ENCODE measurements at regions not wholly inside any gene's neighbourhood (a gene's known extent, or its start where the extent isn't known, plus 50 kb on each side); places are given as distances from the start of the nearest gene placed in this dataset.

GRCh38 chr22:41030891-41031290, 61.5 kb upstream of the EP300 start:
- no peak overlapping the region for H3K9ac ChIP-seq (ENCODE audit: extremely low read depth, insufficient read length, low read length)
- H2AK5ac ChIP-seq (ENCODE audit: insufficient read length, low read length): no peak overlapping the region
- no peak overlapping the region for H2BK20ac ChIP-seq (ENCODE audit: low read depth, low read length, poor library complexity, severe bottlenecking)
- no peak overlapping the region for H3K23ac ChIP-seq (ENCODE audit: insufficient read length, low read depth, low read length)
- no CpG with 5 or more reads among the region's 4 CpGs for WGBS (ENCODE audit: extremely low coverage, insufficient read length, low lambda C conversion rate)
- no peak overlapping the region for H4K5ac ChIP-seq (ENCODE audit: insufficient read length, low read depth, low read length)
- H3K27ac Mint-ChIP-seq: no peak overlapping the region
- H3K27ac ChIP-seq (ENCODE audit: insufficient read length, low read depth, low read length): no peak overlapping the region
- H4K8ac ChIP-seq (replicated peaks; ENCODE audit: insufficient read length, low read depth, low read length): no peak overlapping the region
- H3K18ac ChIP-seq (ENCODE audit: insufficient read length, low read depth, low read length): no peak overlapping the region
- no peak overlapping the region for H4K91ac ChIP-seq (ENCODE audit: insufficient read length, low read depth, low read length)
- no peaks in the 10 kb centered on the region for H3K9me3 Mint-ChIP-seq
- H3K27me3 Mint-ChIP-seq (ENCODE audit: low read depth): no peaks in the 10 kb centered on the region; the same call in 1 of the 2 replicates
- no peak overlapping the region for H2BK5ac ChIP-seq (ENCODE audit: insufficient read length, low read length)
- H3K4me1 Mint-ChIP-seq: peaks cover 20 to 24% of the 10 kb centered on the region in 2 experiments
- no peak overlapping the region for H2BK12ac ChIP-seq (ENCODE audit: insufficient read length, low read depth, low read length)
- H3K9me3 ChIP-seq (ENCODE audit: control insufficient read depth, low read depth, low read length): no peaks in the 10 kb centered on the region
- no peaks in the 10 kb centered on the region for H3K23me2 ChIP-seq (ENCODE audit: insufficient read length, low read depth, low read length, poor library complexity, severe bottlenecking)
- H3K4me1 ChIP-seq (ENCODE audit: insufficient read depth, low read length): no peaks in the 10 kb centered on the region; the same call in 1 of the 2 replicates
- DNase-seq: no peak
- no peaks in the 10 kb centered on the region for H3K79me2 ChIP-seq (ENCODE audit: insufficient read depth, low read length)
- no peak overlapping the region for H3K56ac ChIP-seq (ENCODE audit: insufficient read length, low read depth, low read length)
- no peak overlapping the region for H3T11ph ChIP-seq (ENCODE audit: low read length)
- H3K4me2 ChIP-seq (ENCODE audit: insufficient read depth, insufficient read length, low read length): no peak overlapping the region
- no peak overlapping the region for H2BK120ac ChIP-seq (ENCODE audit: low read depth, low read length, poor library complexity, severe bottlenecking)
- H3K4me3 Mint-ChIP-seq: no peak overlapping the region
- no peak overlapping the region for H3K14ac ChIP-seq (ENCODE audit: insufficient read depth, low read length)
- H3K36me3 Mint-ChIP-seq (ENCODE audit: insufficient read depth in 1 of 3, low read depth in 3 of 3): no peaks in the 10 kb centered on the region
- no peaks in the 10 kb centered on the region for H3K27me3 ChIP-seq (ENCODE audit: insufficient read depth, low read length)
- H3K79me1 ChIP-seq (ENCODE audit: insufficient read depth, low read depth, low read length, poor library complexity, severe bottlenecking): no peaks in the 10 kb centered on the region
- no peaks in the 10 kb centered on the region for H4K20me1 ChIP-seq (ENCODE audit: control insufficient read depth, insufficient read depth, insufficient read length)
- TF ChIP-seq, protein P1, sequence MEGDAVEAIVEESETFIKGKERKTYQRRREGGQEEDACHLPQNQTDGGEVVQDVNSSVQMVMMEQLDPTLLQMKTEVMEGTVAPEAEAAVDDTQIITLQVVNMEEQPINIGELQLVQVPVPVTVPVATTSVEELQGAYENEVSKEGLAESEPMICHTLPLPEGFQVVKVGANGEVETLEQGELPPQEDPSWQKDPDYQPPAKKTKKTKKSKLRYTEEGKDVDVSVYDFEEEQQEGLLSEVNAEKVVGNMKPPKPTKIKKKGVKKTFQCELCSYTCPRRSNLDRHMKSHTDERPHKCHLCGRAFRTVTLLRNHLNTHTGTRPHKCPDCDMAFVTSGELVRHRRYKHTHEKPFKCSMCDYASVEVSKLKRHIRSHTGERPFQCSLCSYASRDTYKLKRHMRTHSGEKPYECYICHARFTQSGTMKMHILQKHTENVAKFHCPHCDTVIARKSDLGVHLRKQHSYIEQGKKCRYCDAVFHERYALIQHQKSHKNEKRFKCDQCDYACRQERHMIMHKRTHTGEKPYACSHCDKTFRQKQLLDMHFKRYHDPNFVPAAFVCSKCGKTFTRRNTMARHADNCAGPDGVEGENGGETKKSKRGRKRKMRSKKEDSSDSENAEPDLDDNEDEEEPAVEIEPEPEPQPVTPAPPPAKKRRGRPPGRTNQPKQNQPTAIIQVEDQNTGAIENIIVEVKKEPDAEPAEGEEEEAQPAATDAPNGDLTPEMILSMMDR (conservative IDR thresholded peaks at IDR 0.05): no peak
- no peak overlapping the region for H2AFZ ChIP-seq (ENCODE audit: low read length)
- H2BK15ac ChIP-seq (ENCODE audit: low read depth, low read length): no peak overlapping the region
- no peak overlapping the region for H3K4ac ChIP-seq (ENCODE audit: low read depth, low read length)

Measured in H9 (cell line).